ENCODE measurements at regions not wholly inside any gene's neighbourhood (a gene's known extent, or its start where the extent isn't known, plus 50 kb on each side); places are given as distances from the start of the nearest gene placed in this dataset.

GRCh38 chr2:83376731-83377130, 1082.3 kb downstream of the SUCLG1 start:
- no peak overlapping the region for H3K27ac ChIP-seq
- no peaks in the 10 kb centered on the region for H3K4me1 ChIP-seq
- no peak for DNase-seq
- H3K36me3 ChIP-seq: no peaks in the 10 kb centered on the region
- TF ChIP-seq POLR2A (IDR thresholded peaks at IDR 0.05): no peak
- no peak for TF ChIP-seq CTCF (IDR thresholded peaks at IDR 0.05)
- no peaks in the 10 kb centered on the region for H3K27me3 ChIP-seq
- H3K9me3 ChIP-seq: no peaks in the 10 kb centered on the region
- no peak overlapping the region for H3K4me3 ChIP-seq

GRCh38 chr2:83370419-83370762, 1088.7 kb downstream of the SUCLG1 start:
- Histone ChIP-seq H3K4me1 (no peaks in the 10 kb centered on the region), H3K36me3 (no peaks in the 10 kb centered on the region), H3K27me3 (no peaks in the 10 kb centered on the region), H3K9me3 (no peaks in the 10 kb centered on the region), H3K27ac (no peak overlapping the region), H3K4me3 (no peak overlapping the region)
- no peak for DNase-seq
- TF ChIP-seq CTCF (IDR thresholded peaks at IDR 0.05): no peak
- no peak for TF ChIP-seq POLR2A (IDR thresholded peaks at IDR 0.05)

GRCh38 chr2:83369601-83370418, 1089.3 kb downstream of the SUCLG1 start:
- no peak overlapping the region for H3K4me3 ChIP-seq
- H3K9me3 ChIP-seq: no peaks in the 10 kb centered on the region
- DNase-seq: no peak
- H3K36me3 ChIP-seq: no peaks in the 10 kb centered on the region
- H3K27me3 ChIP-seq: no peaks in the 10 kb centered on the region
- TF ChIP-seq POLR2A (IDR thresholded peaks at IDR 0.05): no peak
- no peak for TF ChIP-seq CTCF (IDR thresholded peaks at IDR 0.05)
- H3K4me1 ChIP-seq: no peaks in the 10 kb centered on the region
- no peak overlapping the region for H3K27ac ChIP-seq

GRCh38 chr2:83368916-83369315, 1090.2 kb downstream of the SUCLG1 start:
- Histone ChIP-seq H3K27me3 (no peaks in the 10 kb centered on the region), H3K36me3 (no peaks in the 10 kb centered on the region), H3K4me3 (no peak overlapping the region), H3K9me3 (no peaks in the 10 kb centered on the region), H3K4me1 (no peaks in the 10 kb centered on the region), H3K27ac (no peak overlapping the region)
- TF ChIP-seq CTCF (IDR thresholded peaks at IDR 0.05): no peak
- no peak for DNase-seq

DNA sequence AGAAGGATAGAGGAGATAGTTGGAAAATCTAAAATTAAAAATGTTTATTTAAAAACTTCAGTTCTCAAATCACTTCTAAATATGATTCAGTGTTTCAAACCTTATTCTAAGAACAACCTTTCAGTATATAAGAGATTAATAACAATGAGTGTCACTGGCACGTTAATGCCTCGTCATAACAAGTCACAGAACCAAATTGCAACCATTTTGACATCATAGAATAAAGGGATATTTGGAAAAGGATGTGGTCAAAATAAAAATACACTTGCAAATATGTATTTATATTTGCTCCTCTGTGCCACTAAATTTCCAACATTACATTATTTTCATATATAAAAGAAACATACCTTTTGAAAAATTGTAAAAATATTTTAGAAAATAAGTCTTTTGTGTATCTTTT, 1090.6 kb downstream of the SUCLG1 start:
- DNase-seq: no peak
- TF ChIP-seq POLR2A (IDR thresholded peaks at IDR 0.05) (no peak), CTCF (IDR thresholded peaks at IDR 0.05) (no peak)
- Histone ChIP-seq H3K4me3 (no peak overlapping the region), H3K27me3 (no peaks in the 10 kb centered on the region), H3K4me1 (no peaks in the 10 kb centered on the region), H3K9me3 (no peaks in the 10 kb centered on the region), H3K27ac (no peak overlapping the region), H3K36me3 (no peaks in the 10 kb centered on the region)

DNA sequence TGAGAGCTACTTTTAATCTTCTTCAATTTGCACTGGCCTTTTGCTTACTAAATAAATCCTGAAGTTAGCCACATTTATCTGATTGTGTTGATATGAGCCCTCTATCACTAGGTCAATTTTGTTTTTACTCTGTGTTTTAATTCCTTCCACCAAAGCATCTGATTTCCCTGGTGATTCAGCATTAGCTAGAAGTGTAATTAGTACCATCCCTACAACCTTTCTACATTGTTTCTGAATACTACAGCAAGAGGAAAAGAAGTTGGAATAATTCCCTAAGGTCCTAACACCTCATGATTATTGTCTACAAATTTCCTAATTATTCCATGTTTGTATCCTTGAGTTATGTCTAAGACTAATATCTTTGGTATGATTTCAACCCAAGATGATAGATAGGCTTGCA, 1093.6 kb downstream of the SUCLG1 start:
- no peaks in the 10 kb centered on the region for H3K27me3 ChIP-seq
- H3K4me1 ChIP-seq: no peaks in the 10 kb centered on the region
- H3K4me3 ChIP-seq: no peak overlapping the region
- H3K9me3 ChIP-seq: no peaks in the 10 kb centered on the region
- no peak for TF ChIP-seq CTCF (IDR thresholded peaks at IDR 0.05)
- DNase-seq: no peak
- no peaks in the 10 kb centered on the region for H3K36me3 ChIP-seq
- H3K27ac ChIP-seq: no peak overlapping the region
